Stimulated activated CD4-positive, alpha-beta T cell treated with anti-CD3 and anti-CD28 coated beads, Interleukin-1b, Interleukin-23, amount 100 ng/mL, for 48 hours (primary cell): ENCODE measurements at regions not wholly inside any gene's neighbourhood (a gene's known extent, or its start where the extent isn't known, plus 50 kb on each side); places are given as distances from the start of the nearest gene placed in this dataset.
"Not testable (repeated sequence)": the region's sequence is repeated elsewhere in the genome, so short reads cannot be mapped to it uniquely, and the experiment has no call there.

Experiments
- DNase-seq: peaks from one replicate; pipeline ENCODE4 v3.0.0-alpha.2; 2020

DNA sequence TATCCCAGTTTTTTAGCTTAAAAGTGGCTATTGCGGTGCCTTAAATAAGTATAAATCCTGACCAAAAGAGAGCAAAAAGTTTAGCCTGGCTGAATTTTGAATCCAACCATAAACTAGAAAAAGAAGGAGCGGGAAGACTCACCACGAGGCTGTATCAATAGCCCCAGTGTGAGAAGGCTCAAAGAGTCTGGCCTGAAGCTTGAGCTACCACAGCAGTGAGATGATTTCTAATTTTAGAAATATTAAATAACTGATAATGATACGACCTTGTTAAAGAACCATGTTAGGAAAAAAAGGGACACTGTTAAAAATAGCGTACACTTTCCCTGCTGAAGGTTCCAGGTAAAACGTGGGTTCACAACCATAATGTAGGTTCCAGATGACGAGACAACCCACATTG, 134.1 kb upstream of the ZNF462 start:
- DNase-seq = no peak

DNA sequence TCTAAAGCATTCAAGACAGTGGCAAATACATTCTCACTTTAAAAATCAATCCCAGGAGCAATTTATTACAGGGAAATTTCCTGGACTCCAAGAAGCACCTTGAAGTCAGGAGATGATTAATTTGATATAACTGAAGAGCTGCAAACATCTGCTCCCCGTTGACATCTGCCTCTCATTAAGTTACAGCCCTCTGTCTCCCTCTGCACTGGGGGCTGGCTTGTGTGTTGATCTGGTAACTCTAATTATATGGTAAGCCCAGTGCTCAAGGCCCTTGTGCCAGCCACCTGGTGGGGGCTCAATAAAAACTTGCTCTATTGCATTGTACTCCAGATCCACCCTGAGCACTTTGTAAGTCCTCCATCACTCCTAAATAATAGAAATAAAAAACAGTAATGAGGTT, 131.1 kb upstream of the ZNF462 start:
- no peak for DNase-seq

DNA sequence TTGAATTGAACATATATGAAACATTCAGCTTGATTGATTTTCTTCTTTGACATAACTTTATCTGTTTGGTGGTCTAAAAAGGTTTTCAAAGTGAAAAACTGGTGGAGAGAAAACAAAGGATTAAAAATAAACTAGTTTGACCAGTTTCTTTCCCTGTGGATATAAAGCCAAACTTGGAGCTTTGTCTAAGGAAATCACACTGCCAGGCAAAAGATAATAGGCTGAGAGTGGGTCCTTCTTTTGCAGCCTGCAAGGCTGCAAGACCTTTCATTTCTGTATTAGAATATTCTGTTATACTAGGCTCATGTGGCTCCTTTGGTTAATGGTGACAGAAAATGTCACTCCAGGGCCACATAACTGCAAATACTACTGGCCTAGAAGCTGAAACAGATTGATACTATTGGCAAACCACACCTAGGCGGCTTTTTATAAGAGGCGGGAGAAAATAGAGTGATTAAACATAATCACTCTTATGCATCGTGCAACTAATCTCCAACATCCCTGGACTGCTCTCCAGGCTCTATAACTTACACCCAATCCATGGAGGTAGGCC, 129.1 kb upstream of the ZNF462 start:
- no peak for DNase-seq

DNA sequence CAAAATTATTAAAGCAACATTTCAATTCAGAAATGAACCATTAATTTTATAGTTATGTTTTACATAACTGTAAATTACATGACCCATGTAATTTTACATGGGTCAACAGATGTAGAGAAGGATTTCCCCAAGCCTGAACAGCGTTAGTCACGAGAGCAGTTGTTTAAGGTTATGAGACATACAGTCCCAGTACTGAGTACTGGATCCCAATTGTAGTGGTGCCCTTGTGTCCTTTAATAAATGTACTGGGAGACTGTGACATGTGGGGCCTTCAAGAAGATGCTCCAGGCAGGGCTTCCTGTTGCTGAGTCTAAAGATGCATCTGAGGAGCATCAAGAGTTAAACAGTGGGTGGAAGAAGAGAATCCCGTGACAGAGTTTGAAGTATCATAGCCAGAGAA, 125.5 kb upstream of the ZNF462 start:
- no peak for DNase-seq

DNA sequence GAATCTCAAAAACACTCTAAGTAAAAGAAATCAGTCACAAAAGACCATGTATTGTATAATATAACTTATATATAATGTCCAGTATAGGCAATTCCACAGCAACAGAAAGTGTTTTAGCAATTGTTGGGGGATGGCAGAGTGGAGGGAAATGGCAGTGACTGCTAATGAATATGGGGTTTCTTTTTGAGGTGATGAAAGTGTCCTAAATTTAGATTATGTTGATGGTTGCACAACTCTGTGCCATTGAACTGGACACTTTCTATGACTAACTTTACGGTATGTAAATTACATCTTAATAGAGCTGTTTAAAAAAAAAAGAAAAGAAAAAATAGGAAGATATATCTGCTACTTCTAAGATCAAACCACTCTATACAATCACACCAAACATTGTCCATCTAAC, 124.9 kb upstream of the ZNF462 start:
- no peak for DNase-seq

DNA sequence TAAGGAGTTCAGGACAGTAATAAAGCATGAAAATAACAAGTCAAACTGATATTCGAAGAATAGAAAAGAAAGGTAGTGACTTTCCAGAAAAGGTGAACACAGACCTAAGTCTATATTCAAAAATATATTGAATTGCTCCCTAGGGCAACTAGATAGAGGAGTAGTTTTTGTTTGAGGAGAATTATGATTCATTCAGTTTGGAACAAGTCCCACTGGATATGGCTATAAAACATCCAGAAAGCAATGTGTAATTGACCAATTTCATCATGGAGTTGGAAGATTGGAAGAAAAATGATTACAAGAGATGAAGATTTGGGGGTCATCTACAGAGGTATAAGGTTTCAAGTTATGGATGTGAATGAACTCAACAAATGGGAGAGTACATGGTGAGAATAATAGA, 117.5 kb upstream of the ZNF462 start:
- no peak for DNase-seq

DNA sequence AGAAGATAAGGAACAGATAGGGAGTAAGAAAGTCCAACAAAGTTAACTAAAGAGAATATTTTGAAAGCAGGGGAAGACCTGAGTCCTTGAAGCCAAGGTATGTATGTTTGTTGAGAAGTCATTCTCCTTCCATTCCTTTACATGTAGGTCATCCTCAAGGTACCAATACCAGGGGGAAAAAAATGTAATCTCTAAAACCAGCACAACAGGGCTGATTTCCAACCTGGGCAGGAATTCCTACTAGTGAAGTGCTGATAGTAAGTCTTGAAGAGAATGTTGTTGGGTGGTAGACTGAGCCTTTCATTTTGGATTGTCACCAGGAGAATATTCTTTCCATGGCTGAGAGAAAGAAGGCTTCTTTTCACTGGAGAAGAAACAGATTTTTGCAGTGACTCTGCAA, 117.1 kb upstream of the ZNF462 start:
- DNase-seq = no peak

DNA sequence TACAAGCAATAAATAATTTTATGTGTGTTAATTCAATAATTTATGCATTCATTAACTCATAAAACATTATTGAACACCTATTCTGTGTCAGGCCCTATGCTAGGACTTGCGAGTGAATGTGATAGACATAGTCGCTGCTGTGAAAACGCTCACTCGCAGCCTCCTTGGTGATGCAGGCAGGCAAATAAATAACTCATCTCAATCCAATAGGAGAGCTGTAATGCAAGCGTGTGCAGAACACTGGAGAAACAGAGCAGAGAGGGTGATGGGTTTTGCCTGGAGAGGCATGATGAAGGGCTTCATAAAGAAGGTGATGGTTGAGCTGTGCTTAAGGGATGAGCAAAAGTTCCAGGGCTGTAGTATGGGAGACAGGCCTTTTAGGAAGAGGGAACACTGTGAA, 111.3 kb upstream of the ZNF462 start:
- no peak for DNase-seq

DNA sequence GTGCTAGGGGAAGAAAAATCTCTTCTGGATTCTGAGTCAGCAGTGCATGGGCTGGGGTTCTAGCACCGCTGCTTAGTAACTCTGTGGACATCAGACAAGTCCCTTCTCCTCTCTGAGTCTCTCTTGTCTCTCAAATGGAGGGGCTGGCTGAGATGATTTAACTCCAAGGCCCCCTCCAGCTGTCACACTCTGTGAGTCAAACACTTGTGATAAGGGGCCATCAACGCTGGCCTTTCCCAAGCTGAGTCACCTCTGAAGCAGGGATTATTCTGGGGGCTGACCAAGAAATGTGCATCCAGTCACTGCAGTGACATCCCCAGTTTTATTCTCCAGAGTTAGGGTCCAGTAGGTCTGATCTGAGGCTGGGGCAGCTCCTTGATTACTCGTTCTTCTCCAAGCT, 110.4 kb upstream of the ZNF462 start:
- DNase-seq = no peak

DNA sequence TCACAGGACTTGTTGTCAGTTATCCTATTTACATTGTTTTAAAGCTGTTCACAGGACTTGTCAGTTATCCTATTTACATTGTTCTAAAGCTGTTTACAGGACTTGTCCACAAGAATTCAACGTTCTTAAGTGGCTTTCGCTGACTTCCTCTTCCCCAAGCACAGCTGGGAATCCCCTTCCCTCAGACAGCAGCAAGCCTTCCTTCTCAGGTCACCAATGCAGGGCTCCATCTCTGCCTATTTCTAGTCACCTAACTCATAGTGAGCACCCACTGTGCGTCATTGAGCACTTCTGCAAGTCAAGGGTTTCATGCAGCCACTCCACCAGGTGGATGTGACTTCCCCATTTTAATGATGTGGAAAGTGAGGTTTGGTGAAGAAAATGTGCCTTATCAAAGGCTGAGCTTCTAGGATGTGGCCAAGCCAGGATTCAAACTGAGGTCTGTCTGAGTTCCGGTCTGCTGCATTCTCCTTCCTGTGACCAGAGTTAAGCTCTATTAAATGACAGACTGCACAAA, 109.8 kb upstream of the ZNF462 start:
- no peak for DNase-seq

DNA sequence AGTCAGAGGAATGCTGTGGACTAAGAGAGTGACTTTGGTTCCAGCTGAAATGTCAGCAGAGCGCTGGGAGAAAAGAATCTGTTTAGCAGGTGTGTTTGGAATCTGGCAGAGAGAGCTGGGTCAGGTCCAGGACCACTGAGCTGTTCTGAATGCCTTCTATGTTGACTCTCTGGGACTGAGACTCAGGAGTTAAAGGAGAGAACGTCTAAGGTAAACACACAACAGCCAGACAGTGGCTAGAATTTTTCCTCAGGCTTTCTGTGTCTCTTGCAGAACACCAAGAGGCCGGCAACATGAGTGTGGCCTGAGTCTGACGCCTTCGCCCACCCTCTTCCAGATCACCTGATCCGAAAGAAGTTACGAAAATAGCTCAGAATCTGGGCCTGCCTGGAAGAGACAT, 107.2 kb upstream of the ZNF462 start:
- no peak for DNase-seq

DNA sequence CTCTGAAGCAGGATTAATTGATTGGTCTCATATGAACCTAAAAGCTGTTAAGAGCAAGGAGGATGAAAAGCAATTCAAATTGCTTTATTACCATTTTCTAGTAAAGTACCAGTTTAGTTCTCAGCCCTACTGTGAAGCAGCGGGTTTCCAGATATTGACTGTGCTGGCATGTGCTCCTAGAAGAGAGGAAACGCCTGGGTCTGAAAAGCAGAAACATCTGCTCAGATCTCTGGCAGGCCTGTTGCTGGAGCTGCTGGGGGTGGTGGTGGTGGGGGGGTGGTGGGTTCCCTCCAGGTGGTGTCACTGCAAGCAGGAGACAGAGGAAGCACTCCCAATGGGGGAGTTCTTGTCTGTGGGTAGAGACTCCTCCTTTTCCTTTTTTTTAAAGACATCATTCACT, 105.5 kb upstream of the ZNF462 start:
- no peak for DNase-seq

DNA sequence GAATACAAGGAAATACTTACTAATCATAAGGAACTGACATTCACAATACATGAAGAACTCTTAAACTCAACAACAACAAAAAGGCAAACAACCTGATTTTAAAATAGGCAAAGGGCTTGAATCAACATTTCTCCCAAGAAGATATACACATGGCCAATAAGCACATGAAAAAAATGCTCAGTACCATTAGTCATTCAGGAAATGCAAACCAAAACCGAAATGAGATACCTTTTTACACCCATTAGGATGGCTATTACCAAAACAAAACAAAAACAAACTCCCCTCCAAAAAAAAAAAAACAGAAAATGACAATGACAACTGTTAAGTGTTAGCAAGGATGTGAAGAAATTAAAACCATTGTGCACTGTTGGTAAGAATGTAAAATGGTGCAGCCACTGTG, 104.1 kb upstream of the ZNF462 start:
- DNase-seq = no peak

DNA sequence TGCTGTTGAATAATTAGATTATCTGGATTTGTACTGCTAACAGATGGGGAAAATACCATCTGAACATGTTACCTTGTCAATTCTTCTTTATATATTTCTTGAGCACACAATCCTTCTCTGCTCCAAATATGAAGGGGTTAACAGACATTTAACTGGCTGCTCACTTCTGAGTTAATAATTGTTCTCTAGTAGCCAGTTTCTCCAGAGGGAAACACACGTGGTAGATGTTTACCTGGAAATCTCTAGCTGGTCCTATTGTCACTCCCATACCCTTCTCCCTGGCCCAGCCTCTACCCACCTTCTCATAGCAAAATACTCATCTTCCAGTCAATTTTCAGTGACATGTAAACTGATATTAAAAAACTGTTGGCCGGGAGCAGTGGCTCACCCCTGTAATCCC, 101.5 kb upstream of the ZNF462 start:
- DNase-seq = no peak

DNA sequence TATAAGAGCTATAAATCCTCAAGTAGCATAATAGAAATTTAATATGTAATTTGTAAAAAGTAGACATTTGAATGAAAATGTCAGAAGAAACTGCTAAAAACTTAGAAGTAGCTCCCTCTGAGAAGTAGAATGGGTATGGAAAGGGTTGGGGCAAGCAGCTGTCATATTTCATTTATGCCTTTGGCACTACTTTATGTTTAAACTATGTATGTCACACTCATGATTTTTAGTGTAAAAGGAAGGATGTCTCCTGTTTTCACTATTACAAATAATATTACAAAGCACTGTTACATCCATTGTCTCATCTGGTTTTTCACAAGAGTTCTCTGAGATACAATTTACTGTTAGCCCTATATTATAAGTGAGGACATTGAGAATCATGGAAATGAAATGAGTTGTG, 96.3 kb upstream of the ZNF462 start:
- no peak for DNase-seq

DNA sequence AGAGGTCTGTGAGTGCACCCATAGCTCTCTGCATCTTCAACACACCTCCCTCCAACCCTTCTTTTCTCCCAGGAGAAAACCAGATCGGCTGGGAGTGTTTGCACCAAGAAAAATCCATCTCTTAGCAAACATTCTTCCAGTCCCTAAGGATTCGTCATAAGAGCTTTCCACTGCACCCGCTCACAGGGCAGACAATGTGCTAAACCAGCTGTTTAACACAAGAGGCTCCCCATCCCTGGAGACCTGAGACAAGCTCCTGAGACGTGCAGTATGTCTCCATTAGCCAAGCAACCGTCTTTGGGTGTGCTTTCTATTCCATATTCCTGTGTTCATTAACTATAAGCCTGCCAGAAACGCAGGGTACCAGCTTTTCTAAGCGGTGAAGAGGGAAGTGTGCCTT, 93.6 kb upstream of the ZNF462 start:
- DNase-seq = no peak

DNA sequence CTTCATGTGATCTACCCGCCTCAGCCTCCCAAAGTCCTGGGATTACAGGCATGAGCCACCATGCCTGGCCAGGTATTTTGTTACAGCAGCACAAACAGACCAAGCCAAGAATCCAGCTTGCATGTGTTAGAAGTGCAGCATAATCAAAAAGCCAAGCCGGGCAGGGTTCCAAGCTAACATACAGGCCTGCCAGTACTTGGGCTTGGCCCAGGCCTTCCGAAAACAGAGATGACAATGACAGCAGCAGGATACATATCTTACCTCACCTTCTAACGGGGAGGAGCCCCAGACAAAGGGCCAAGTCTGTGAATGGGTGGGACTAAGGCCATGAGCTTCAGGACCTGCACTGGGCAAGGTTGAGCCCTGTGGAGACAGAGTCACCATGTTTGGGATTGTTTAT, 91.4 kb upstream of the ZNF462 start:
- DNase-seq = no peak

DNA sequence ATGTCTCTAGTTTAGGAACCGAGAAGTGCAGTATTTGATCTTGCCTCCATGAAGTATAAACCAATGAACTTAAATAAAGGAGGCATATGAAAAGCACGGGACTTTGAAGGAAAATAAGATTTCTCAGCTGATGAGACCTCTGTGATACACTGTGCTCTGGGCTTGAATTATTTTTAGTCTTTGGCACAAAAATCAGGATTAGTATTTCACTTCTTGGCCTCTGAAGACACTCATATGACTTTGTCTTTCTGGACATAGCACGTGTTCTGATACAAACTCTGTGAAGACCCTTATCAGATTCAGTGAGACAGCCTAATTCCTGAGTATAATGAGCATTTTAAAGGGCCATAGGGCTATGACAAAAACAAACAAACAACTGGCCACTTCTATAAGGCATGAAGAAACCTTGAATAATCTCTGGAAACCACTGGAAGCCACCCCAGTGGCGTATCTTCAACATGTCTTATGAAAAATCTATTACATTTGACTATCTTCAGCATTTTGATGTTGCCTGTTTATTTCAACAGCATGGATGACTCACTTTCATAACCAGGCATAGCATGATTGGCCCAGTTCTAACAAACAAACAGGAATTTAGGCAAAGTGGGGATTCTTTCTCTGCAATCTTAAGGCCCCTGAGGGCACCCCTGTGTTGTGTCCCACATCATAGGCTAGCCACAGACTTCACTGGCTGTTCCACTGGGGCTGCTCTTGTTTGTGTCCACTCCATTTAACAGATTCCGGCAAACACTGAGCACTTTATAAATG, 90.3 kb upstream of the ZNF462 start:
- no peak for DNase-seq

DNA sequence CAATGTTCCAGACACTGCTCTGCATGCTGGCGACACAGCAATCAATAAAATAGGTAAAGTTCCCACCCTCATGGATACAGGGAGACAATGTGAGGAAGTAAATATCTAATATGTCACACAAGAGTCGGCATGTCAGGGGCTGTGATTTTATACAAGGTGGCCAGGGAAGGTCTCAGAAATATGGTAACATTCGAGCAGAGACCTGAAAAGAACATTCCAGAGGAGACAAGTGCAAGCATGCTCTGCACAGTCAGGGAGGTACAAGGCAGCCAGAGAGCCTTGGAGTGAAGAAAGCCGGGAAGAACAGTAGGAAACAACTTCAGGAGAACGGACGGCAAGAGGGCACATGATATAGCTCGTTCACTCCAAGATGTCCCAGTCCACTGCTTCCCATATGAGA, 89.2 kb upstream of the ZNF462 start:
- no peak for DNase-seq

DNA sequence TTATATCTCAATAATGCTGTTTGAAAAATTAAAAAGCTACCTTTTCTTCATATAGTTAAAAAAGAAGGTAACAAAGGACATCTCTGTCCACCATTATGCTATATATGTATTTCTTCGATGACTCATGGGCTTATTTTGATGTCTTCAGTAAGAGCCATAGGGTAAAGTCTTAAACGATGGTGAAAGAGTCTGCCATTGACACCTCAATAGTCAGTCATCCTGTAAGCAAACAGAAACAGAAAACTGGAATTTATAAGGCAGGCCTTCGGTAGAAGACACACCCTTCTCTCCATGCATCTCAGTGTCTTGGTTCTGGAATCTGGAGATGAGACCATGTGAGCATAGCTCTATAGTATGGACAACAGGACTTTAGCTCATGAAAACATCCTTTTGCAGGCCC, 87.0 kb upstream of the ZNF462 start:
- DNase-seq = no peak

DNA sequence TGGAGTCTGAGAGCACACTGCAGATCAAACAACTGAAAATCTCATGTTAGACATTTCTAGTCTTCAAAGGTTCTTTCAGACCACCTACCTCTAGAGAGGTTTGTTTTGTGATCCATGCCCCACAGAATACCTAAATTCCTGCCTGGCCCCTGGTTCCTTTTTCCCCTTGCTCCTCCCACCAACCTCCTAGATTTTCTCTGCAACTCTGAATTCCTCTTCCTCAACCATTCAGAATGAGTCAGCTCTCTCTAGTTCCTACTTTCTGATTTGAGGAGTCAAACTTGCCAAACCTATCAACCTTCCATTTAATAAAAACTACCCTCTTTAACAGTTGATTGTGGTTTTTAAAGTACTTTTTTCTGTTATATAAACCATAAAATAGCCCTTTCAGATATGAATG, 83.2 kb upstream of the ZNF462 start:
- no peak for DNase-seq

DNA sequence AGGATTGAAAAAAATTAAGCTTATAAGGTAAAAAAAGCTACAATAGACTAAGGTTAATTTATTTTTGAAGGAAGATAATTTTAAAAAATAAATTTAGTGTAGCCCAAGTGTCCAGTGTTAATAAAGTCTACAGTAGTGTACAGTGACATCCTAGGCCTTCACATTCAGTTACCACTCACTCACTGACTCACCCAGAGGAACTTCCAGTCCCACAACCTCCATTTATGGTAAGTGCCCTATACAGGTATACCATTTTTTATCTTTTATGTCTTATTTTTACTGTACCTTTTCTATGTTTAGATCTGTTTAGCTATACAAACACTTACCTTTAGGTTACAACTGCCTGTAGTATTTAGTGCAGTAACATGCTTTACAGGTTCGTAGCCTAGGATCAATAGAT, 79.8 kb upstream of the ZNF462 start:
- DNase-seq = no peak

DNA sequence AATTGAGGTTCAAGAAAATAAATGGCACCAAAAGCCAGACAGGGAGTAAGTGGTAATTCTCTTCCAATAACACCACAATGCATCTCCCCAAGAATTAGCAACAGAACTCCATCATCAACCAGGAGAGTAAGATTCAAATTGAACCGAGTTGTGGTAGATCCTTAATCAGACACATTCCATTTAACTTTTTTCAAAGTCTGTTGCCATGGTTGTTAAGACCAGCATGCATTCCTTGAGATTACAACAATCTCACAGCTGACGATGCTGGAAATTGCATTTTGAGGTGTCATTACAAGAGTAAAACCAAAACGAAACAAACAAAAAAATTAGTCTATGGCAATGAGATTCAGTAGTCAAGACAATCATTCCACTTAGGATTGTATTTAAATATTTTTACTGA, 78.9 kb upstream of the ZNF462 start:
- DNase-seq = no peak

DNA sequence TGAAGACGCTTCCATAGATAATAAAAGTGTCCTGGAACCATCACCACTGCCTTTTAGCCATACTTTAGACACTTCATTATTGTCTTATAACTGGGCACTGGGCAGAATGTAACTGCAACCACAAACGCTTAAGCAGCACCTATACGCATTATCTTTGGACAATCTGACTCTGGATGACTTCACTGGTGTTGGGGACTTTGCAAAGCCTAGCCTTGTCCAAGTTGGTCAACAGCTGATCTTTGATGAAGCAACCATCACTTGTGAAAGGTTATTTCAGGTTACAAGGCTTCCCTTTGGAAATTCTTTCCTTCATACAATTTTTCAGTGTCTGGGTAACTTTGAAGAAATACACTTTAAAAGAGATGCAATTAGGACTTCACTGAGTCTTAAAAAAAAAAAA, 77.8 kb upstream of the ZNF462 start:
- DNase-seq = no peak

DNA sequence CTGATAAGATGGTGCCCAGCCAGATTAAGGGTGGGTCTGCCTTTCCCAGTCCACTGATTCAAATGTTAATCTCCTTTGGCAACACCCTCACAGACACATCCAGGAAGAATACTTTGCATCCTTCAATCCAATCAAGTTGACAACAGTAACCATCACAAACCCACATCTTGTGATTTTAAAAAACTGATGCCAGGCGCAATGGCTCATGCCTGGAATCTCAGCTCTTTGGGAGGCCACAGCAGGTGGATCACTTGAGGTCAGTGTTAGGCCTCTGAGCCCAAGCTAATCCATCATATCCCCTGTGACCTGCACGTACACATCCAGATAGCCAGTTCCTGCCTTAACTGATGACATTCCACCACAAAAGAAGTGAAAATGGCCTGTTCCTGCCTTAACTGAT, 74.9 kb upstream of the ZNF462 start:
- not testable (repeated sequence) for DNase-seq
